ENCODE measurements at regions not wholly inside any gene's neighbourhood (a gene's known extent, or its start where the extent isn't known, plus 50 kb on each side); places are given as distances from the start of the nearest gene placed in this dataset.

DNA sequence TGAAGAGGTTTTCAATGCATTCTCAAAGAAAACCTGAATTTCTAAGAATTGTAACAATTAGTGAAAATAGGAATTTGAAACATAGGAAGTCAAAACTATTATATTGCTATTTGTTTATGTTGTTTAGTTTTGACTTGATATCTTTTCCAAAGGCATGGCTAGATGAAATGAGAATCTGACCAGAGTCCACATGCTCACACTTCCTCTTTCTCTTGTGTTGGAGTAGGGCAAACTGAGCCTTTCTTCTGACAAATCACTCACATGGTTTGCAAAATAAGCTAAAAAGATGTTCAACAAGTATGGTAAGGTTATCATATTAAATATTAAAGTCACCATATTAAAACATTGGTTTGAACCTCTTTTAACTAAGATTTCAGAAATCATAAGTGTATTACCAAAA lies 512.6 kb downstream of the ISL1 start:
- TF ChIP-seq, protein P1, sequence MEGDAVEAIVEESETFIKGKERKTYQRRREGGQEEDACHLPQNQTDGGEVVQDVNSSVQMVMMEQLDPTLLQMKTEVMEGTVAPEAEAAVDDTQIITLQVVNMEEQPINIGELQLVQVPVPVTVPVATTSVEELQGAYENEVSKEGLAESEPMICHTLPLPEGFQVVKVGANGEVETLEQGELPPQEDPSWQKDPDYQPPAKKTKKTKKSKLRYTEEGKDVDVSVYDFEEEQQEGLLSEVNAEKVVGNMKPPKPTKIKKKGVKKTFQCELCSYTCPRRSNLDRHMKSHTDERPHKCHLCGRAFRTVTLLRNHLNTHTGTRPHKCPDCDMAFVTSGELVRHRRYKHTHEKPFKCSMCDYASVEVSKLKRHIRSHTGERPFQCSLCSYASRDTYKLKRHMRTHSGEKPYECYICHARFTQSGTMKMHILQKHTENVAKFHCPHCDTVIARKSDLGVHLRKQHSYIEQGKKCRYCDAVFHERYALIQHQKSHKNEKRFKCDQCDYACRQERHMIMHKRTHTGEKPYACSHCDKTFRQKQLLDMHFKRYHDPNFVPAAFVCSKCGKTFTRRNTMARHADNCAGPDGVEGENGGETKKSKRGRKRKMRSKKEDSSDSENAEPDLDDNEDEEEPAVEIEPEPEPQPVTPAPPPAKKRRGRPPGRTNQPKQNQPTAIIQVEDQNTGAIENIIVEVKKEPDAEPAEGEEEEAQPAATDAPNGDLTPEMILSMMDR (IDR thresholded peaks at IDR 0.05; ENCODE audit: low read depth, low read length): no peak
- DNase-seq (ENCODE audit: low read depth in 2 of 2): no peak
- no peak overlapping the region for H3K4me3 ChIP-seq (replicated peaks in 1 of 2; ENCODE audit: low read depth in 2 of 2, low read length in 2 of 2)

DNA sequence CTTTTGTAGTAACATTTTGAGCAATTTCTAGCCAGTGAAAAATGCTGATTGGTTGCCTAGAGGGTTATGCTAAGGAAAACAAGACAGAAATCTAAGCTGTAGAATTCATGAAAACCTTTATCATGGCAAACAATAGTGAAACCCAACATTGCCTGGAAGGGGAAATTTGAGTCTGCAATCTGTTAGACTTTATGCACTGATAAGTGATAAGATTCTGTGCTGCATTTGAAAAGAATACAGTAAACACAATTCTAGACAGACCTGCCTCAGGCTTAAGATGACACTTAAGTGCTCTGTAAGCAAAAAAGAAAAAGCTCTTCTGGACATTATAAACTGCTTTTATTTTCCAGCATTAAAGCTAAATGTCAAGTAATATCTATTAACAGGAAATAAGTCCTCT lies 519.3 kb downstream of the ISL1 start:
- DNase-seq (ENCODE audit: low read depth in 2 of 2): no peak
- H3K4me3 ChIP-seq (replicated peaks in 1 of 2; ENCODE audit: low read depth in 2 of 2, low read length in 2 of 2): no peak overlapping the region
- TF ChIP-seq, protein P1 (IDR thresholded peaks at IDR 0.05; ENCODE audit: low read depth, low read length): no peak

DNA sequence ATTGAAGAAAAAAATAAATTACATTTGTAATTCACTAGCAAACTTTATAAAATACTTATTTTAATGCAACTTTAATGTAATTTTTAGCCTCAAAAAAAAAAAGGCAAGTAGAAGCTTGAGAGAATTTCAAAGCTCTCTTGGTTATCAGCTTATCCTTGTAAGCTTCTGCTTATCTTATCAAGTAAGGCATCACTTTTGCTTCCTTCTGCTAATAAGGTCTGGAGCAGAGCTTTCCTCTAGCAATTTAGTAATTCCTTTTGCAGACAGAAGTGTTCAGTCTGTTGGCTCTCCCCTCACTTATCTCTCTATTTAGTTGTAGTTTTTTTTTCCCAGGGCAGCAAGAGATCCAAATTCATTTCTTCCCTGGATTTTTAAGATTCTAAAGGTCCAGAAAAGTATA lies 525.0 kb downstream of the ISL1 start:
- TF ChIP-seq, protein P1 (IDR thresholded peaks at IDR 0.05; ENCODE audit: low read depth, low read length): no peak
- no peak for DNase-seq (ENCODE audit: low read depth in 2 of 2)
- H3K4me3 ChIP-seq (replicated peaks in 1 of 2; ENCODE audit: low read depth in 2 of 2, low read length in 2 of 2): no peak overlapping the region

DNA sequence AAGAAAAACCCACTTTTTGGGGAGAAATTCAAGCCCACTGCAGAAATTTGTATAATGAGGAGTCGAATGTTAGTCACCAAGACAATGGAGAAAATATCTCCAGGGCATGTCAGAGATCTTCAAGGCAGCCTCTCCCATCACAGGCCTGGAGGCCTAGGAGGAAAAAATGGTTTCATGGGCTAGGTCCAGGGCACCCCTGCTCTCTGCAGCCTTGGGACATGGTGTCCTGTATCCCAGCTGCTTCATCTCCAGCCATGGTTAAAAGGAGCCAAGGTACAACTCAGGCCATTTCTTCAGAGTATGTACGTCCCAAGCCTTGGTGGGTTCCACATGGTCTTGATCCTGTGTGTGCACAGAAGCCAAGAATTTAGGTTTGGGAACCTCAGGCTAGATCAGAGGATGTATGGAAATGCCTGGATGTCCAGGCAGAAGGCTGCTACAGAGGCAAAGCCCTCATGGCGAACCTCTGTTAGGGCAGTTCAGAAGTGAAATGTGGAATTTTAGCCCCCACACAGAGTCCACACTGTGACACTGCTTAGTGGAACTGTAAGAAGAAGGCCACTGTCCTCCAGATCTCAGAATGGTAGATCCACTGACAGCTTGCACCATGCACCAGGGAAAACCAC lies 561.4 kb downstream of the ISL1 start:
- no peak for DNase-seq (ENCODE audit: low read depth in 2 of 2)
- H3K4me3 ChIP-seq (replicated peaks in 1 of 2; ENCODE audit: low read depth in 2 of 2, low read length in 2 of 2): no peak overlapping the region
- TF ChIP-seq, protein P1 (IDR thresholded peaks at IDR 0.05; ENCODE audit: low read depth, low read length): no peak

- no peak for DNase-seq (ENCODE audit: low read depth in 2 of 2)
- no peak overlapping the region for H3K4me3 ChIP-seq (replicated peaks in 1 of 2; ENCODE audit: low read depth in 2 of 2, low read length in 2 of 2)
- TF ChIP-seq, protein P1 (IDR thresholded peaks at IDR 0.05; ENCODE audit: low read depth, low read length): no peak
Observed at GRCh38 chr5:51958473-51958872, 575.2 kb downstream of the ISL1 start.

DNA sequence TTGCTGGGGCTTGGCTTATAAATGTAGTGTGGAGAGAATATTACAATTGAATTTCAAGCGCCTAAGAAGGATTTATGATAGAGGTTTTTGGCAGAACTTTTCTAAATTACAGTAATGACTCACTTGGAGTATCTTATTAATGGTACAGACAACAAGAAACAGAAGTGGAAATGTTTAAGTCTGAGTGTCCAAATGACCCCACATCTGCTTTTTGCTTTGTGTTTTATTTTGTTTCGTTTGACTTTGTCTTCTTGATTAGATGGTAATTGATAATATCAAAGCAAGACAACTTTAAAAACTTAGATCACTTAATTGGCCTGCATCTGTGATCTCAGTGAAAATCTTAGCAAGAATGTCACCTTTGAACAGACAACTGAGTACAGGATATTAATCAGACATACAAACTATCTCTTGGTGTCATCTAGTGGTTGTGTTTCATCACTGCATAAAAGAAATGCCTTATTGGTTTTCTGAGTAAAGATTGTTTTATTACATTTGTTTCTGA lies 577.4 kb downstream of the ISL1 start:
- TF ChIP-seq, protein P1 (IDR thresholded peaks at IDR 0.05; ENCODE audit: low read depth, low read length): no peak
- peak; percentile 0 to 5 for DNase-seq (ENCODE audit: low read depth in 2 of 2)
- H3K4me3 ChIP-seq (replicated peaks in 1 of 2; ENCODE audit: low read depth in 2 of 2, low read length in 2 of 2): no peak overlapping the region

GRCh38 chr5:51961154-51961562 lies 577.9 kb downstream of the ISL1 start:
- no peak overlapping the region for H3K4me3 ChIP-seq (replicated peaks in 1 of 2; ENCODE audit: low read depth in 2 of 2, low read length in 2 of 2)
- DNase-seq (ENCODE audit: low read depth in 2 of 2): no peak
- TF ChIP-seq, protein P1 (IDR thresholded peaks at IDR 0.05; ENCODE audit: low read depth, low read length): no peak
